ENCODE measurements at regions not wholly inside any gene's neighbourhood (a gene's known extent, or its start where the extent isn't known, plus 50 kb on each side); places are given as distances from the start of the nearest gene placed in this dataset.

- no peak for TF ChIP-seq EZH2 (IDR thresholded peaks at IDR 0.05; ENCODE audit: insufficient read depth, poor library complexity, severe bottlenecking)
- no peak for TF ChIP-seq EZH2phosphoT487 (IDR thresholded peaks at IDR 0.05; ENCODE audit: insufficient read depth, low read depth)
Observed at GRCh38 chr10:15453457-15453856, 82.4 kb upstream of the FAM171A1 start.

All from GM23248 (cell line).